Stimulated activated CD4-positive, alpha-beta T cell treated with anti-CD3 and anti-CD28 coated beads, Interleukin-1b, Interleukin-23, amount 100 ng/mL, for 48 hours (primary cell): ENCODE measurements at regions not wholly inside any gene's neighbourhood (a gene's known extent, or its start where the extent isn't known, plus 50 kb on each side); places are given as distances from the start of the nearest gene placed in this dataset.

Experiments used
- DNase-seq: peaks from one replicate; pipeline ENCODE4 v3.0.0-alpha.2; 2020

- no peak for DNase-seq
Measured at GRCh38 chr4:159445692-159446091, 342.8 kb downstream of the RAPGEF2 start.

GRCh38 chr4:159446266-159446976, 343.5 kb downstream of the RAPGEF2 start:
- peak; percentile 8 for DNase-seq

- no peak for DNase-seq
Measured at GRCh38 chr4:159447296-159447695, 344.4 kb downstream of the RAPGEF2 start.

GRCh38 chr4:159451006-159451405, 348.1 kb downstream of the RAPGEF2 start:
- no peak for DNase-seq

GRCh38 chr4:159455675-159456237, 352.9 kb downstream of the RAPGEF2 start:
- DNase-seq = no peak

GRCh38 chr4:159460371-159460770, 357.5 kb downstream of the RAPGEF2 start:
- no peak for DNase-seq

- no peak for DNase-seq
Measured at GRCh38 chr4:159463235-159463634, 360.4 kb downstream of the RAPGEF2 start.

- no peak for DNase-seq
Measured at GRCh38 chr4:159464302-159464701, 361.4 kb downstream of the RAPGEF2 start.

GRCh38 chr4:159476886-159477285, 374.0 kb downstream of the RAPGEF2 start:
- DNase-seq = no peak

- DNase-seq = no peak
Measured at GRCh38 chr4:159480826-159481225, 377.9 kb downstream of the RAPGEF2 start.

GRCh38 chr4:159481936-159482335, 379.1 kb downstream of the RAPGEF2 start:
- no peak for DNase-seq

- no peak for DNase-seq
Measured at GRCh38 chr4:159483110-159483781, 380.4 kb downstream of the RAPGEF2 start.

- no peak for DNase-seq
Measured at GRCh38 chr4:159483782-159484741, 381.2 kb downstream of the RAPGEF2 start.

- no peak for DNase-seq
Measured at GRCh38 chr4:159484864-159485263, 382.0 kb downstream of the RAPGEF2 start.

- peak; percentile 32 for DNase-seq
Measured at GRCh38 chr4:159487284-159487747, 384.4 kb downstream of the RAPGEF2 start.

- DNase-seq = no peak
Measured at GRCh38 chr4:159489646-159490045, 386.8 kb downstream of the RAPGEF2 start.

- no peak for DNase-seq
Measured at GRCh38 chr4:159495515-159496236, 392.8 kb downstream of the RAPGEF2 start.

GRCh38 chr4:159496248-159496647, 393.4 kb downstream of the RAPGEF2 start:
- DNase-seq = no peak

GRCh38 chr4:159497936-159498335, 395.1 kb downstream of the RAPGEF2 start:
- no peak for DNase-seq

GRCh38 chr4:159498446-159499115, 395.7 kb downstream of the RAPGEF2 start:
- DNase-seq = no peak

- DNase-seq = no peak
Measured at GRCh38 chr4:159500861-159501260, 398.0 kb downstream of the RAPGEF2 start.
